Liver (tissue), 8 donors: ENCODE measurements at regions not wholly inside any gene's neighbourhood (a gene's known extent, or its start where the extent isn't known, plus 50 kb on each side); places are given as distances from the start of the nearest gene placed in this dataset.

Experiments
- DNase-seq: peaks from one replicate; pipeline ENCODE4 v3.0.0-alpha.2; 2017; ENCODE audit warnings: low spot score
- H3K27ac ChIP-seq, 2 donors: one replicate each; pipeline ENCODE4 v1.7.0; 2013; ENCODE audit warnings: inconsistent platforms in 2 of 2, low read length in 2 of 2, control low read depth in 1 of 2, low read depth in 1 of 2, mild to moderate bottlenecking in 1 of 2
- H3K27me3 ChIP-seq, 4 donors: one replicate each; pipeline versions ENCODE4 v1.6.1 to v1.7.0; 2013; ENCODE audit warnings: low read length in 3 of 4, inconsistent platforms in 1 of 4, mild to moderate bottlenecking in 1 of 4, moderate library complexity in 1 of 4; ENCODE audit not compliant: control insufficient read depth in 4 of 4, insufficient read depth in 4 of 4
- H3K36me3 ChIP-seq, 4 donors: one replicate each; pipeline versions ENCODE4 v1.6.1 to v1.7.0; 2013; ENCODE audit warnings: low read length in 3 of 4, mild to moderate bottlenecking in 3 of 4, low read depth in 1 of 4, moderate library complexity in 1 of 4; ENCODE audit not compliant: control insufficient read depth in 4 of 4, insufficient read depth in 3 of 4
- H3K4me1 ChIP-seq, 4 donors: one replicate each; pipeline versions ENCODE4 v1.6.1 to v1.7.0; 2013; ENCODE audit warnings: low read length in 3 of 4, mild to moderate bottlenecking in 3 of 4, moderate library complexity in 1 of 4; ENCODE audit not compliant: control insufficient read depth in 4 of 4, insufficient read depth in 4 of 4
- H3K4me3 ChIP-seq, 3 donors: one replicate each; pipeline versions ENCODE4 v1.6.1 to v1.7.0; 2013; ENCODE audit warnings: low read length in 3 of 3, control low read depth in 1 of 3, low read depth in 1 of 3, mild to moderate bottlenecking in 1 of 3
- H3K9ac ChIP-seq, 2 donors: one replicate each; pipeline ENCODE4 v1.7.0; 2013; ENCODE audit warnings: low read length in 2 of 2, mild to moderate bottlenecking in 2 of 2, moderate library complexity in 2 of 2, control low read depth in 1 of 2, low read depth in 1 of 2
- H3K9me3 ChIP-seq, 4 donors: one replicate each; pipeline versions ENCODE4 v1.6.1 to v1.7.0; 2013; ENCODE audit warnings: low read length in 3 of 4; ENCODE audit not compliant: control insufficient read depth in 4 of 4
- EGR1 ChIP-seq, 2 donors: IDR thresholded peaks; 2 replicates each; pipeline ENCODE4 v1.6.1; 2016 to 2018; ENCODE audit warnings: antibody characterized with exemption in 2 of 2, low read depth in 2 of 2
- FOXA1 ChIP-seq: IDR thresholded peaks from 2 replicates; pipeline ENCODE4 v1.6.1; 2016; ENCODE audit warnings: antibody characterized with exemption
- FOXA2 ChIP-seq: IDR thresholded peaks from 2 replicates; pipeline ENCODE4 v1.6.1; 2016; ENCODE audit warnings: antibody characterized with exemption
- GABPA ChIP-seq, 2 donors: IDR thresholded peaks in 1 of 2; conservative IDR thresholded peaks in 1 of 2; 2 replicates each; pipeline ENCODE4 v1.6.1; 2016; ENCODE audit warnings: antibody characterized with exemption in 2 of 2, mild to moderate bottlenecking in 1 of 2, moderate library complexity in 1 of 2
- HNF4A ChIP-seq, 2 donors: conservative IDR thresholded peaks; 2 replicates each; pipeline ENCODE4 v1.6.1; 2016; ENCODE audit warnings: antibody characterized with exemption in 2 of 2, mild to moderate bottlenecking in 2 of 2
- JUND ChIP-seq, 2 donors: IDR thresholded peaks; 2 replicates each; pipeline ENCODE4 v1.6.1; 2016; ENCODE audit warnings: antibody characterized with exemption in 2 of 2
- NR2F2 ChIP-seq: IDR thresholded peaks from 2 replicates; pipeline ENCODE4 v1.6.1; 2016; ENCODE audit warnings: antibody characterized with exemption
- RAD21 ChIP-seq, 2 donors: IDR thresholded peaks; 2 replicates each; pipeline ENCODE4 v1.6.1; 2016; ENCODE audit warnings: antibody characterized with exemption in 2 of 2, mild to moderate bottlenecking in 2 of 2
- RXRA ChIP-seq, 2 donors: IDR thresholded peaks; 2 replicates each; pipeline ENCODE4 v1.6.1; 2017 to 2018; ENCODE audit warnings: antibody characterized with exemption in 2 of 2, mild to moderate bottlenecking in 1 of 2
- SP1 ChIP-seq: IDR thresholded peaks from 2 replicates; pipeline ENCODE4 v1.6.1; 2018; ENCODE audit warnings: antibody characterized with exemption, mild to moderate bottlenecking
- TAF1 ChIP-seq: conservative IDR thresholded peaks from 2 replicates; pipeline ENCODE4 v1.6.1; 2016; ENCODE audit warnings: antibody characterized with exemption, mild to moderate bottlenecking
- YY1 ChIP-seq: IDR thresholded peaks from 2 replicates; pipeline ENCODE4 v1.6.1; 2016; ENCODE audit warnings: antibody characterized with exemption, mild to moderate bottlenecking
- WGBS: extraction: QIAGEN DNeasy Blood & Tissue Kit; methylation state at CpG from one replicate; pipeline ENCODE4 v1.1.7; 2013; 5-methylcytosine and 5-hydroxymethylcytosine counted together
- TF ChIP-seq, protein P1 (sequence below): IDR thresholded peaks from 2 replicates; pipeline ENCODE4 v1.6.1; 2016; ENCODE audit warnings: antibody characterized with exemption
- TF ChIP-seq, protein P2 (sequence below): IDR thresholded peaks from 2 replicates; pipeline ENCODE4 v1.6.1; 2016; ENCODE audit warnings: antibody characterized with exemption, mild to moderate bottlenecking
- TF ChIP-seq, protein P3 (sequence below): IDR thresholded peaks from 2 replicates; pipeline ENCODE4 v1.6.1; 2016; ENCODE audit warnings: antibody characterized with exemption
- TF ChIP-seq, protein P4 (sequence below): IDR thresholded peaks from 2 replicates; pipeline ENCODE4 v1.6.1; 2016; ENCODE audit warnings: antibody characterized with exemption
- TF ChIP-seq, protein P5 (sequence below): fragments of 150-350 bp; IDR thresholded peaks from 2 replicates; pipeline ENCODE4 v1.5.1; 2017; ENCODE audit warnings: improper control_type of control experiment, low read depth, low read length; ENCODE audit not compliant: missing input control
- donor health status: healthy.
- donor health status: healthy.
- donor health status: healthy.
- donor health status: healthy.
- donor health status: healthy.

DNA sequence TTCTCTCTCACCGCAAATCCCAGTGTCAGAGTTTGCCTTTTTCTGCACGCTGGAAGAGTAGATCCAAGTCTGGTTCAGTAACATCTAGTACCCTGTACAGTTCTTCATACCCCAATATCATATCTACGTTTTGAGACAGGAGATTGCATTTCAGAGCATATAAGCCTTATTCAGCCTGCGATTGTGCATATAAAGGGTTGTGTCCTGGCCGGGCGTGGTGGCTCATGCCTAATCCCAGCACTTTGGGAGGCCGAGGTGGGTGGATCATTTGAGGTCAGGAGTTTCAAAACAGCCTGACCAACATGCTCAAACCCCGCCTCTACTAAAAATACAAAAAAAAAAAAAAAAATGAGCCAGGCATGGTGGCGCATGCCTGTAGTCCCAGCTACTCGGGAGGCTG lies 104.9 kb downstream of the MTNR1B start:
- Histone ChIP-seq H3K36me3 (no peaks in the 10 kb centered on the region), H3K4me1 (peaks cover 0 to 1% (median 0%) of the 10 kb centered on the region in 4 donors), H3K27me3 (no peaks in the 10 kb centered on the region), H3K9me3 (no peaks in the 10 kb centered on the region), H3K9ac (no peak overlapping the region), H3K4me3 (no peak overlapping the region), H3K27ac (no peak overlapping the region)
- no peak for TF ChIP-seq YY1
- TF ChIP-seq GABPA (IDR thresholded peaks at IDR 0.05 in 1 of 2, conservative IDR thresholded peaks at IDR 0.05 in 1 of 2): no peak
- TF ChIP-seq RXRA (IDR thresholded peaks at IDR 0.05): no peak
- TF ChIP-seq, protein P1, sequence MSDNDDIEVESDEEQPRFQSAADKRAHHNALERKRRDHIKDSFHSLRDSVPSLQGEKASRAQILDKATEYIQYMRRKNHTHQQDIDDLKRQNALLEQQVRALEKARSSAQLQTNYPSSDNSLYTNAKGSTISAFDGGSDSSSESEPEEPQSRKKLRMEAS: no peak
- TF ChIP-seq, protein P2, sequence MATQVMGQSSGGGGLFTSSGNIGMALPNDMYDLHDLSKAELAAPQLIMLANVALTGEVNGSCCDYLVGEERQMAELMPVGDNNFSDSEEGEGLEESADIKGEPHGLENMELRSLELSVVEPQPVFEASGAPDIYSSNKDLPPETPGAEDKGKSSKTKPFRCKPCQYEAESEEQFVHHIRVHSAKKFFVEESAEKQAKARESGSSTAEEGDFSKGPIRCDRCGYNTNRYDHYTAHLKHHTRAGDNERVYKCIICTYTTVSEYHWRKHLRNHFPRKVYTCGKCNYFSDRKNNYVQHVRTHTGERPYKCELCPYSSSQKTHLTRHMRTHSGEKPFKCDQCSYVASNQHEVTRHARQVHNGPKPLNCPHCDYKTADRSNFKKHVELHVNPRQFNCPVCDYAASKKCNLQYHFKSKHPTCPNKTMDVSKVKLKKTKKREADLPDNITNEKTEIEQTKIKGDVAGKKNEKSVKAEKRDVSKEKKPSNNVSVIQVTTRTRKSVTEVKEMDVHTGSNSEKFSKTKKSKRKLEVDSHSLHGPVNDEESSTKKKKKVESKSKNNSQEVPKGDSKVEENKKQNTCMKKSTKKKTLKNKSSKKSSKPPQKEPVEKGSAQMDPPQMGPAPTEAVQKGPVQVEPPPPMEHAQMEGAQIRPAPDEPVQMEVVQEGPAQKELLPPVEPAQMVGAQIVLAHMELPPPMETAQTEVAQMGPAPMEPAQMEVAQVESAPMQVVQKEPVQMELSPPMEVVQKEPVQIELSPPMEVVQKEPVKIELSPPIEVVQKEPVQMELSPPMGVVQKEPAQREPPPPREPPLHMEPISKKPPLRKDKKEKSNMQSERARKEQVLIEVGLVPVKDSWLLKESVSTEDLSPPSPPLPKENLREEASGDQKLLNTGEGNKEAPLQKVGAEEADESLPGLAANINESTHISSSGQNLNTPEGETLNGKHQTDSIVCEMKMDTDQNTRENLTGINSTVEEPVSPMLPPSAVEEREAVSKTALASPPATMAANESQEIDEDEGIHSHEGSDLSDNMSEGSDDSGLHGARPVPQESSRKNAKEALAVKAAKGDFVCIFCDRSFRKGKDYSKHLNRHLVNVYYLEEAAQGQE: no peak
- no peak for TF ChIP-seq NR2F2
- TF ChIP-seq, protein P3, sequence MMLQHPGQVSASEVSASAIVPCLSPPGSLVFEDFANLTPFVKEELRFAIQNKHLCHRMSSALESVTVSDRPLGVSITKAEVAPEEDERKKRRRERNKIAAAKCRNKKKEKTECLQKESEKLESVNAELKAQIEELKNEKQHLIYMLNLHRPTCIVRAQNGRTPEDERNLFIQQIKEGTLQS: no peak
- TF ChIP-seq HNF4A (conservative IDR thresholded peaks at IDR 0.05): no peak
- no peak for TF ChIP-seq SP1
- no peak for TF ChIP-seq TAF1
- TF ChIP-seq, protein P4, sequence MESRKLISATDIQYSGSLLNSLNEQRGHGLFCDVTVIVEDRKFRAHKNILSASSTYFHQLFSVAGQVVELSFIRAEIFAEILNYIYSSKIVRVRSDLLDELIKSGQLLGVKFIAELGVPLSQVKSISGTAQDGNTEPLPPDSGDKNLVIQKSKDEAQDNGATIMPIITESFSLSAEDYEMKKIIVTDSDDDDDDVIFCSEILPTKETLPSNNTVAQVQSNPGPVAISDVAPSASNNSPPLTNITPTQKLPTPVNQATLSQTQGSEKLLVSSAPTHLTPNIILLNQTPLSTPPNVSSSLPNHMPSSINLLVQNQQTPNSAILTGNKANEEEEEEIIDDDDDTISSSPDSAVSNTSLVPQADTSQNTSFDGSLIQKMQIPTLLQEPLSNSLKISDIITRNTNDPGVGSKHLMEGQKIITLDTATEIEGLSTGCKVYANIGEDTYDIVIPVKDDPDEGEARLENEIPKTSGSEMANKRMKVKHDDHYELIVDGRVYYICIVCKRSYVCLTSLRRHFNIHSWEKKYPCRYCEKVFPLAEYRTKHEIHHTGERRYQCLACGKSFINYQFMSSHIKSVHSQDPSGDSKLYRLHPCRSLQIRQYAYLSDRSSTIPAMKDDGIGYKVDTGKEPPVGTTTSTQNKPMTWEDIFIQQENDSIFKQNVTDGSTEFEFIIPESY: no peak
- no peak for TF ChIP-seq JUND (IDR thresholded peaks at IDR 0.05)
- TF ChIP-seq, protein P5, sequence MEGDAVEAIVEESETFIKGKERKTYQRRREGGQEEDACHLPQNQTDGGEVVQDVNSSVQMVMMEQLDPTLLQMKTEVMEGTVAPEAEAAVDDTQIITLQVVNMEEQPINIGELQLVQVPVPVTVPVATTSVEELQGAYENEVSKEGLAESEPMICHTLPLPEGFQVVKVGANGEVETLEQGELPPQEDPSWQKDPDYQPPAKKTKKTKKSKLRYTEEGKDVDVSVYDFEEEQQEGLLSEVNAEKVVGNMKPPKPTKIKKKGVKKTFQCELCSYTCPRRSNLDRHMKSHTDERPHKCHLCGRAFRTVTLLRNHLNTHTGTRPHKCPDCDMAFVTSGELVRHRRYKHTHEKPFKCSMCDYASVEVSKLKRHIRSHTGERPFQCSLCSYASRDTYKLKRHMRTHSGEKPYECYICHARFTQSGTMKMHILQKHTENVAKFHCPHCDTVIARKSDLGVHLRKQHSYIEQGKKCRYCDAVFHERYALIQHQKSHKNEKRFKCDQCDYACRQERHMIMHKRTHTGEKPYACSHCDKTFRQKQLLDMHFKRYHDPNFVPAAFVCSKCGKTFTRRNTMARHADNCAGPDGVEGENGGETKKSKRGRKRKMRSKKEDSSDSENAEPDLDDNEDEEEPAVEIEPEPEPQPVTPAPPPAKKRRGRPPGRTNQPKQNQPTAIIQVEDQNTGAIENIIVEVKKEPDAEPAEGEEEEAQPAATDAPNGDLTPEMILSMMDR: no peak
- no peak for TF ChIP-seq RAD21 (IDR thresholded peaks at IDR 0.05)
- no peak for TF ChIP-seq EGR1 (IDR thresholded peaks at IDR 0.05; ENCODE audit: low read depth in 2 of 2)
- 88% methylated on average over 10 of the region's 10 CpGs for WGBS
- DNase-seq: no peak

DNA sequence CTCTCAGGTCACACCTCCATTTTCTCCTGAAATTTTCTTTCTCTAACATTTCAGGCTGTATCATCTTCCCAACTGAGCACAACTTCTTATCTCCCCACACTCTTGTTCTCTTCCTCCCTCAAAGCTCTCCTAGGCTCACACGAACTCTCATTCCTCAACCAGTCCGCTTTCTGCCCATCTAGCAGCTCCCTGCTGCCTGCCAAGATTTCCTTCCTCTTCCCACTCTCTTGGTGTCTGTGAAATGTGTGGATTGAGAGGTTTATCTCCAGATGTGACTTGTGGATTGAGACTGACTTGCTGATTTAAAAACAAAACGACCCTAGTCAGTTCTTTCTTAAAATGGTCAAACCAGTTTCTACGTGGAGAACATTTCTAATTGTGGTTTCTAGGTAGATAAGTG lies 106.3 kb downstream of the MTNR1B start:
- no peak overlapping the region for H3K27ac ChIP-seq
- no peak for DNase-seq
- H3K36me3 ChIP-seq: no peaks in the 10 kb centered on the region
- peaks cover 0 to 1% (median 0%) of the 10 kb centered on the region in 4 donors for H3K4me1 ChIP-seq
- H3K9ac ChIP-seq: no peak overlapping the region
- WGBS: 63% methylated on average over 4 of the region's 4 CpGs
- no peaks in the 10 kb centered on the region for H3K27me3 ChIP-seq
- H3K9me3 ChIP-seq: no peaks in the 10 kb centered on the region
- no peak overlapping the region for H3K4me3 ChIP-seq
- TF ChIP-seq FOXA2 (no peak), GABPA (IDR thresholded peaks at IDR 0.05 in 1 of 2, conservative IDR thresholded peaks at IDR 0.05 in 1 of 2) (no peak), FOXA1 (no peak), RAD21 (IDR thresholded peaks at IDR 0.05) (no peak), RXRA (IDR thresholded peaks at IDR 0.05) (no peak), NR2F2 (no peak), SP1 (no peak), EGR1 (IDR thresholded peaks at IDR 0.05; ENCODE audit: low read depth in 2 of 2) (no peak), TAF1 (no peak), JUND (IDR thresholded peaks at IDR 0.05) (no peak), HNF4A (conservative IDR thresholded peaks at IDR 0.05) (no peak)
- TF ChIP-seq, protein P1: no peak
- TF ChIP-seq, protein P4: no peak
- TF ChIP-seq, protein P3: no peak
- TF ChIP-seq, protein P5: no peak
